Fibroblast of villous mesenchyme (primary cell): ENCODE measurements at regions not wholly inside any gene's neighbourhood (a gene's known extent, or its start where the extent isn't known, plus 50 kb on each side); places are given as distances from the start of the nearest gene placed in this dataset.
"Not testable (repeated sequence)": the region's sequence is repeated elsewhere in the genome, so short reads cannot be mapped to it uniquely, and the experiment has no call there.

ENCODE experiments used
- DNase-seq: peaks from one replicate; pipeline ENCODE4 v3.0.0-alpha.2; 2010; ENCODE audit warnings: low read depth
- H3K4me3 ChIP-seq: 2 replicates; pipeline ENCODE4 v1.5.1; 2011; ENCODE audit warnings: low read depth, mild to moderate bottlenecking, low read length
- CTCF ChIP-seq: IDR thresholded peaks from 2 replicates; pipeline ENCODE4 v1.5.1; 2012; ENCODE audit warnings: low read depth, mild to moderate bottlenecking, low read length; ENCODE audit not compliant: insufficient read depth

DNA sequence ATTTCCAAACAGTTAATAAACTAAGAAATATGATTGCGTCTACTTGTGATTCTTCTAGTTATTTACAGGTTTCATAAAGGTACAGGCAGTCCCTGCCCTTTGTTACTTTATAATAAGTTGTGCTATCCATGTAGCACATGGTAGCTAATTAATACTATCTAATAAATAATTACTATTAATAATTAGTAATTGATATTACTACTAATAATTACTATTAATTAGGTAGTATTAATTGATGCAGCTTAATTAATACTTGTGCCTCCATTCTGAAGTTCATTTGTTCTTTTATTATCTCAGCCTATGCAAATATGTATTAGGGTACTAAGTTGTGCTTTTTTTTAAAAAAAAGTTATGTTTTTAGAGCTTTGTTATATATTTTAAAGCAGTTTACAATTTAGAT is 92.3 kb upstream of the TRHDE start:
- no peak for TF ChIP-seq CTCF

GRCh38 chr12:72184971-72185533 is 87.1 kb upstream of the TRHDE start:
- not testable (repeated sequence) for H3K4me3 ChIP-seq, DNase-seq

More for the DNA sequence above, 92.3 kb upstream of the TRHDE start:
- no peak overlapping the region for H3K4me3 ChIP-seq
- no peak for DNase-seq

- no peak for TF ChIP-seq CTCF
- DNase-seq, result no peak
- no peak overlapping the region for H3K4me3 ChIP-seq
Observed at GRCh38 chr12:72189266-72189665, 82.9 kb upstream of the TRHDE start.

DNA sequence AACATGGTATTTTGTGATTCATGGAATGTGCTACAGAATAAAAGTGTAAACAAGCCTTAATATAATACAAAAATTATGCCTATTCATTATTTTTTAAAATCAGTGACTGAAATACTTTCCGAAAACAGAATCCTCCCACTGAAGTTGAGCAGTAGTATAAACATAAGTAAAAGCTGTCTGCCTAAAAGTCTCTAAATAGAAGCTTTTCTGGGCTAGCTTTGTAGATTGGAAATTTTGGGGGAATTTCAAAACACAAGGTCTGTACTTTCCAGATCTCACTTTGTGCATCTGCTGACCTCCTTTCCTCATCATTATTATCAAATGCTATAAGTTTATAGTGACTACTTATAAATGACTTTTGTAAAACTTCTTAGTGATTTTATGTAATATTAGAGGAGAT is 80.4 kb upstream of the TRHDE start:
- no peak for TF ChIP-seq CTCF
- H3K4me3 ChIP-seq, result no peak overlapping the region

GRCh38 chr12:72197790-72198189 is 74.4 kb upstream of the TRHDE start:
- no peak for DNase-seq
- H3K4me3 ChIP-seq, result no peak overlapping the region
- TF ChIP-seq CTCF, result no peak

More for the DNA sequence above, 80.4 kb upstream of the TRHDE start:
- no peak for DNase-seq

GRCh38 chr12:72201457-72201856 is 70.7 kb upstream of the TRHDE start:
- TF ChIP-seq CTCF, result no peak

GRCh38 chr12:72203764-72204335 is 68.3 kb upstream of the TRHDE start:
- DNase-seq, result no peak
- no peak for TF ChIP-seq CTCF
- H3K4me3 ChIP-seq, result no peak overlapping the region

More at GRCh38 chr12:72201457-72201856, 70.7 kb upstream of the TRHDE start:
- DNase-seq, result no peak
- no peak overlapping the region for H3K4me3 ChIP-seq
